Astrocyte (in vitro differentiated cells and primary cell): ENCODE measurements at regions not wholly inside any gene's neighbourhood (a gene's known extent, or its start where the extent isn't known, plus 50 kb on each side); places are given as distances from the start of the nearest gene placed in this dataset.

Experiments used
- CTCF ChIP-seq: IDR thresholded peaks from 2 replicates; pipeline ENCODE4 v1.5.1; 2011; ENCODE audit warnings: low read depth, mild to moderate bottlenecking, inconsistent platforms, low read length, moderate library complexity; ENCODE audit not compliant: insufficient read depth
- EZH2 ChIP-seq: IDR thresholded peaks from 2 replicates; pipeline ENCODE4 v1.6.1; 2012; ENCODE audit warnings: mild to moderate bottlenecking, low read length, inconsistent platforms; ENCODE audit not compliant: insufficient read depth

- no peak for TF ChIP-seq CTCF
- TF ChIP-seq EZH2 = no peak
Measured at GRCh38 chr4:38523054-38523453, 140.9 kb upstream of the KLF3 start.
